OCI-LY1 (cell line): ENCODE measurements at regions not wholly inside any gene's neighbourhood (a gene's known extent, or its start where the extent isn't known, plus 50 kb on each side); places are given as distances from the start of the nearest gene placed in this dataset.

Experiments used
- EZH2 ChIP-seq: fragments of 200-600 bp; sonication (generic), shearing (Covaris generic); IDR thresholded peaks from 2 replicates; pipeline ENCODE4 v1.8.0; 2017; ENCODE audit warnings: borderline replicate concordance, mixed run types, mild to moderate bottlenecking, antibody characterized with exemption, low read length, moderate library complexity, mixed read lengths
- TF ChIP-seq, protein P1 (sequence below): fragments of 200-600 bp; sonication (generic), shearing (Covaris generic); IDR thresholded peaks from 2 replicates; pipeline ENCODE4 v1.5.1; 2017; ENCODE audit warnings: mild to moderate bottlenecking, antibody characterized with exemption, low read length, moderate library complexity, mixed read lengths

DNA sequence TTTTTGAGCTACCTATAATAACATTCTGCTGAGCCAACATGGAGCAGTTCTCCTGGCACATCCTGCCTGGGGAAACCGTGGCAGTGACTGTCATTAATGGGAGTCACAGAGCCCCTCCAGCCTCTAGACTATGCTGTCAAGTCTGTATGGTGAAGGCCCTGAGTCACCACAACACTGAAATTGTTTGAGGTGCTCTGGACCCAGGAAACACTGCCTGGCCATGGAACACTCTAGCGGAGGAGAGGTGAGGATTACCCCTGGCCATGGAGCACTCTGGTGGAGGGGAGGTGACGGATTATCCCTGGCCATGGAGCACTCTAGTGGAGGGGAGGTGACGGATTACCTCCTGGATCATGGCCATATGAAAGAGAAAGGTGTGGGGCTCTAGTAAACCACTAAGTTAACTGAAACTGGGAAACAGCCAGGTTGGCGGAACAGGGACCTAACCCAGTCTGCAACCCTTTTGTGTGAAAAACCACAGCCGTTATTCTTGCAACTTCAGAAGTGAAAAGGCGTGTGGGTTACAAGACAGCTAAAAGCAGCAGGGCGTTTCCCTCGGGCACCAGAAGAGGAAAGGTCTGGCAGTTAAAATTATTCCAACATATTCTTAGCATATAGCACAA, 156.7 kb downstream of the KCNJ12 start:
- TF ChIP-seq, protein P1, sequence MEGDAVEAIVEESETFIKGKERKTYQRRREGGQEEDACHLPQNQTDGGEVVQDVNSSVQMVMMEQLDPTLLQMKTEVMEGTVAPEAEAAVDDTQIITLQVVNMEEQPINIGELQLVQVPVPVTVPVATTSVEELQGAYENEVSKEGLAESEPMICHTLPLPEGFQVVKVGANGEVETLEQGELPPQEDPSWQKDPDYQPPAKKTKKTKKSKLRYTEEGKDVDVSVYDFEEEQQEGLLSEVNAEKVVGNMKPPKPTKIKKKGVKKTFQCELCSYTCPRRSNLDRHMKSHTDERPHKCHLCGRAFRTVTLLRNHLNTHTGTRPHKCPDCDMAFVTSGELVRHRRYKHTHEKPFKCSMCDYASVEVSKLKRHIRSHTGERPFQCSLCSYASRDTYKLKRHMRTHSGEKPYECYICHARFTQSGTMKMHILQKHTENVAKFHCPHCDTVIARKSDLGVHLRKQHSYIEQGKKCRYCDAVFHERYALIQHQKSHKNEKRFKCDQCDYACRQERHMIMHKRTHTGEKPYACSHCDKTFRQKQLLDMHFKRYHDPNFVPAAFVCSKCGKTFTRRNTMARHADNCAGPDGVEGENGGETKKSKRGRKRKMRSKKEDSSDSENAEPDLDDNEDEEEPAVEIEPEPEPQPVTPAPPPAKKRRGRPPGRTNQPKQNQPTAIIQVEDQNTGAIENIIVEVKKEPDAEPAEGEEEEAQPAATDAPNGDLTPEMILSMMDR = no peak
- TF ChIP-seq EZH2 = no peak
